ENCODE measurements at regions not wholly inside any gene's neighbourhood (a gene's known extent, or its start where the extent isn't known, plus 50 kb on each side); places are given as distances from the start of the nearest gene placed in this dataset.
A peak's percentile ranks its signal among the peaks of the same experiment; 100 is the strongest.
"Not testable (repeated sequence)": the region's sequence is repeated elsewhere in the genome, so short reads cannot be mapped to it uniquely, and the experiment has no call there.

DNA sequence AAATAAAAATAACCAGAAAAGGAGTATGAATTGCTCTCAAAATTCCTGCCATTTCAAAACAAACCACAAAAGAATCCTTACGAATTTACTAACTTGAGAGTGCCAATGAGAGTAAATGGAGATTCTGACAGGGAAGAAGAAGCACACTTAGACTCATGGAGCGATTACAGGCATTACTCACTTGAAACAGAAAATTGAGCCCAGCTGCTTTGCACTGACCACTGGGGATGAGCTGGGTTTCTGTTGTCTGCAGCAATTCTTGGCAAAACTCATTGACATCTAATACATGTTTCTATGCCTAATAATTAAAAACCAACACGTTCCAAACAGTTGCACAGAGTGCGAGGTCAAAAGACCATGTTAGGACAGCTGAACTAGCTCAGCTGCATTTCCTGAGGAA is 731.6 kb downstream of the DNAH5 start:
- no peak for DNase-seq

DNA sequence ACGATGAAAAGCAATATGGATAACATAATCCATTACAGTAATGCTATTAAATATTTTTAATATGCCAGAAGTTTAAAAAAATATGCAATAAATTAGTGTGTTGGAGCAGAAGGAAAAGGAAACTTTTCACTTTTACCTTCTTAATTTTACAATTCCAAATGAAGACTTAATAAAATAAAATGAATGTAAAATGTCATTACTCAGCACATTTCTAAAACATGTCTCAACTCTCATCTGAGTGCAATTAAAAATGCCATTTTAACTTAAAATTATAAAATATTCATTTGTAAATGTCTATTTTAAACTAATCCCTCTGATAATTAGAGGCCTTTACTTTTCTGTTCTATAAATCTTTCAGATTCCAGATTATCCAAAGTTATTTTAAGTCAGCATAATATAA is 733.4 kb downstream of the DNAH5 start:
- no peak for DNase-seq

DNA sequence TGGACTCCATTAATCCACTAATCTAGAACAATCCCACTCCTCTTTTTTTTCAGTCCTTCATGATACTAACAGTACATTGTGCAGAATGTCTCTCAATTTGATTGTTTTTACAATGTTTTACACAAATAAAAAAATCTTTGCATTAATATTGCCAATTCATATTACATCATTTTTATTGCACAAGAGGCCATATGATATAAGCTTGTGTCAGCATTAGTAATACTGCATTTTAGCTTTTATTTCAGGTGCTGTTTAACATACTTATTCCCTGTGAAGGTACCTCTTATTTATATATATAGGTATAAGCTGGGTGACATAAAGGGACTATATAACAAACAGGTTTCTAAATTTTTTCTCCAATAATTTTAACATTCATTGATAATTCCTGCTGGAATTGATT is 737.4 kb downstream of the DNAH5 start:
- no peak for DNase-seq

DNA sequence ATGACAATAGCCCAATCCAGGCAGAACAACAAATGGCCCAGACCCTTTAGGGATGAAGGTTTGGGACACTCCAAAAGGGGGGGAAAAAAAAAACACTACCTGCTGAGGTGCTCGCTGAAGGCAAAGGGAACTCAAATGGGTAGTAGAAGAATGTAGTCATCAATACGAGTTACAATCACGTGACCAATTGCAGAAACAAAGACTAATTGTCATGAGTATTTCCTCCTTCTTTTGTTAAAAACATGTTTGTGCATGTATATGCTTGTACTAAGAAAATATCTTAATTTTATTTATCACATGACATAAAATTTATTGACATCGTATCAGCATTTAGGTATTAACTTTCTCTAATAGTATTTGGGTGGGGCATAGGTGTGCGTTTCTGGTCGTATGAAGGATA is 743.5 kb downstream of the DNAH5 start:
- no peak for DNase-seq

DNA sequence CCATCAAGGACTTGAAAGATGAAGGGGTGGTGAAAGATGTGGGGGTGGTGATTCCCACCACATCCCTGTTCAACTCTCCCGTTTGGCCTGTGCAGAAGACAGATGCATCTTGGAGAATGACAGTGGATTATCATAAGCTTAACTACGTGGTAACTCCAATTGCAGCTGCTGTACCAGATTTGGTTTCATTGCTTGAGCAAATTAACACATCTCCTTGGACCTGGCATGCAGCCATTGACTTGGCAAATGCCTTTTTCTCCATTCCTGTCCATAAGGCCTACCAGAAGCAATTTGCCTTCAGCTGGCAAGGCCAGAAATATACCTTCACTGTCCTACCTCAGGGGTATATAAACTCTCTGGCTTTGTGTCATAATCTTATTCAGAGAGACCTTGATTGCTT is 746.3 kb downstream of the DNAH5 start:
- DNase-seq: not testable (repeated sequence)

DNA sequence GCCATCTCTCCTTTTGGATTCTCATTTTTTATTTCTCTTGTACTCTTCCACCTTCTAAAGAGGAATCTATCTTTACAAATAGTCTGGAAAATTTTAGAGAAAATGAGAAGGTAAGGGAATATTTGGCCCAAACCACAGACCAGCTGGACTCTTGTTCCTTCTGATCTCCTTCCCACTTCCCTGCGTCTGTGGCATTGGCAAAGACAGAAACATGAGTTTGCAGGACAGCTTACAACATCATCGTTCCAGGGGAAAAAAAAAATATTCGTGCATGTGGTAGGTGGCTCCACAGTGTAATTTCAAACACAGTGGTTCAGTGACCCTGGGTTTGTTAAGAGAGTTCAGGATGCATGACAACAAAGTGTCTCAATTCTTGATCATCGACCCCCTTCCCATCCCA is 755.0 kb downstream of the DNAH5 start:
- DNase-seq: no peak

DNA sequence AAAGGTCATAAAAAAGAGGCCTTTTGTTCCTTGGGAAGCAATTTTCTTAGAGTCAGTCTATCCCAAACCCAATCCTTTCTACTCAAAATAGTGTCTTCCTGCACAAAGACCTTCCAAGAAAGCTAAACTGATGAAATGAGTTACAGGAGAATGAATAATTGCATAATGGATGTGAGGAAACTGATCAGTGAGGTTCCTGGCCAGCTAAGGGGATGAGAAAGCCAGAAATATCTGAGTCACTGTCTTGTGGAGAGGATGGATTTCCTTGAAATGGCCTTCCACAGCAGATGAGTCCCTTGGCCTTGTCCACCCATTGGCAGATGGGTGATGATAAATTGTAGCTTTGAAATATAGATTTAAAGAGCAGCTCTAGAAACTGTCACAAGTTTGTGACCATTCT is 756.1 kb downstream of the DNAH5 start:
- no peak for DNase-seq

DNA sequence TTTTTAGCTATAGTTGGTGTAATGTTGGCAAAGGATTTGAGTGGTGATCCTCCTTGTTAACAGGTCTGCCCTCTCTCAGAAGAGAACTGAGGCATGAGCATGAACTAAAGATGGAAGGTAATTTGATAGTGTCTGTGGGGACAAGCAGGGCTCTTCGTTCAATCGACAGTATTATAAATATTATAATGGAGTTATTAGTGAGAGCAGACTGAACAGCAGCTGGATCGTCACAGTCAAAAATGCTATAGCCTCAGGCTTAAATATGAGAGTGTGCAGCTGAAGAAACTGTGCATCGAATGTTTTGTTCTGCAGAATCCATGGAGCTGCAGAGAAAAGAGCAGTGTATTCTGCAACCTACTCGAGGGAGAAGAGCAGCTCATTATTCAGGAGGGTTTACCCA is 757.3 kb downstream of the DNAH5 start:
- DNase-seq: no peak

DNA sequence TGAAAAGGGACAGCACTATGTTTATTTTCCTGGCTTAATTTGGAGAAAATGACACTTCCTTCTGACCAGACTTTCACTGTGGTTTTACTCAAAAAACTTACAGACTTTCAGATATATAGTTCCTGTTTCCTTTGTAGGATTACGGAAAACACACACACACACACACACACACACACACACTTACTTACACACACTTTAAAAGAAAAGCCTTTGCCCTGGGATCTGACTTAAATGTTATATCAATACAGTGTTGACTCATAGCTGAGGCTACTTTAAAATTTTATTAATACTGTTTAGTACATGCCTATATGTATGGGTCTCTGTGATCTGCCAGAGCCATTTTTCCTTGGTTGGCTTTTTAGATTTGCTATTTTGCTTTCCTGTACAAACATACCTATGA is 758.3 kb downstream of the DNAH5 start:
- DNase-seq: no peak

DNA sequence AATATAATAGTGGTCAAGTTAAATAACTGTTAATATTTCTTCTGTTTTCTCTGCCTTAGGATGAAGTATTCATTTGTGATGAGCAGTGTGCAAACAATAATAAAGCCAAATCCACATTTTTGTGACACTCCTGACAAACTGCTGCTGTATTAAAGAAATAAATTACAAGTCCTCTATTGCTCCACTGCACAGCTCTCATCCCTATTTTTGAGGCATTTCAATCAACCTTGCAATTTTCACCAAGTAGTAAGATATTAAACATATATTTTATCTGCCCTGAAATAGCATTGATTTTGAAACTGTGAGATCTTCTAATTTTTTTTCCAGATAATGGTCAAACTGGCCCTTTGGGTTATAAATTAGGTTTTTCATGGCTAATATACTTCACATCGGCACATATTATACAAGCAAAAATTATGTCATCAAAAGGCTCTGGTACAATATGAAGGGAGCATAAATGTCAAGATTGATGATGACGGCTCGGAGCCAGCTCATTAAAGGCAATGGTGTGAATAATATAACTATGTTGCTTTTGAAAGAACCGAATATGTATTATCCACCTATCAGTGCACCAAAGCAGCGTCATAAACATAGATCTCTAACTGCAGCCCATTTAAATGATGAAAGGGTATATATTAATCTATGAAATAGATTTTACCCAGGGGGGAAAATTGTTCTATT is 764.9 kb downstream of the DNAH5 start:
- DNase-seq: no peak

DNA sequence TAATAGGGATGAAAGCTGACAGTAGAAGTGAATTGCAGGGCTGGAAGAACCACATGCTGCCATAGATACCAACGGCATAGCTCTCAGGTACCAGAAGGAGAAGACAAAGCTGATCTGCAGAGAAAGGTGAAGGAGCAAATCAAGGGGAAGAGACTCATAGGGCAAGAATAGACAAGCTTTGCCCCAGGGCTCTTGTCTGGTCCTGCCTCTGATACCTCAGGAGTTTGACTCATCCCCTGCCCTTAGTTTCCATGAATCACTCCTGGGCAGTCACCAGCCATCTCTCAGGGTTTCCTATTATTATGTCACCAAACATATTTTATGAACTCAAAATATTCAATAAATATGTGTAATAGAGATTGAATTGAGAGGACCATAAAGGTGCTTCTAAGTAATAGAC is 800.9 kb downstream of the DNAH5 start:
- peak; percentile 55 for DNase-seq

DNA sequence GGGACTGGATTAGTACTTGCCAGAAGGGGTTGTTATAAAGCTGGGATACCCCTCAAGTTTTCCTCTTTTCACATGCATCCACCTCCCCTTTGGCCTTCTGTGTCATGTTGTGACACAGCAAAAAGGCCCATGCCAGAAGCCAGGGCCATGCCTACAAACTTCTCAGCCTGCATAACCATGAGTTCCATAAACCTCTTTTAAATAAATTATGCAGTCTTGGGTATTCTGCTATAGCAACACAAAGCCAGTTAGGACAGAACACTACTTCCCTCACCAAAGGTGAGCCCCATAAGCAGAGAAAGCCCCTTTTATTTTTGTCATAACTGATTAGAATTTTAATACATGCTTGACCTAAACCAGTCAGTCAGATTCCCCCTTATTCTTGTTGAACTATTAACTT is 801.3 kb downstream of the DNAH5 start:
- DNase-seq: no peak

DNA sequence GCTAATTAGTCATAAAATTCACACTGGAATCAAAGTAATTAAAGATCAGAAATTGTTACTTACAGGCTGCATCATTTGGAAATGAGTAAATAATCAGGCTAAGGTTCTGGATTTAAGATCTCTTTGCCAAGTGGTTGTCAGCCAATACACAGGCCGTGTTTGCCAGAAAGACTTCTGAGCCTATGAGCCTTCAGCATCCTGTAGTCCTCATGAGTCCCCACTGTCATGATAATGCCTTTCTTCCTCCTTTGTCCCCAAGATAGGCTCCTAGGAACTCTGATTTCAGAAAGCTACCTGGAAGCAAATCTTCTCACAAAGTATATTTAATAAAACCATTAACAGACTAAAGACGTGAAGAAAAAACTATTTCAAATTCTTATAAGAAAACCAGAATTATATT is 810.5 kb downstream of the DNAH5 start:
- no peak for DNase-seq

DNA sequence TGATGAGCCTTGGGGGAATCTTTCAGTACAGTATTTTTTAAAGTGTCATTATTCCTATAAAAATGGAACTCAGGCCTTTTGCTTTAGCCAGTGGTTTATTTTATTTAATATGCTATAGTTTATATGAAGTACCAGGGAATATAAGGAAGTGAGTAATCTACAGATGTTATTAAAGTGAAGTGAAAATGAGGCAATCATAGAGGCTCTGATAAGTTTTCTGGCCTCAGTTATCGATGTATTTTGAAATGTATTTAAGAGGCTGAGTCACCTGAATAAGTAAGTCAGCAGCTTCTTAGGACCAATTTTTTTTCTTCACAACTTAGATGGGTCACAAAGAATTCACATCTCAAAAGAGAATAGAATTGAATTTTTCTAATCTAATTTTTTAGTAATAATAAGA is 829.0 kb downstream of the DNAH5 start:
- DNase-seq: no peak

DNA sequence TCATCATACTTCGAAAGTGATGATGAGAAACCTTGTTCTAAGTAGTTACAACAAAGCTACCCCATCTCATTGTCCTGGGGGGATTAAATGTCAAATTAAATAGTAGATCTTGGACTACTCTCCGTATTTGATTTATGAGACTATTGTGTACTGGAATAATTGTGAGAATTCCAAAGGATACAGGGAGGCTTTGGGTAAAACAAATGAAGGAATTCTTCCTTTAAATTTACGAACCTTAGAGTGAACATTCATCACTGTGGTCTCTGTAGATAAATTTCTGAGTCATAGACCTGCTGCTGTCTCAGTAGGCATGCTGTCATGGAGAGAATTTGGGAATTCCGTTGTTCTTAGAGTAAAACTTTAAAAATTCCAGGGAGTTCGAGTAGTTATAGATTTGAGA is 836.2 kb downstream of the DNAH5 start:
- no peak for DNase-seq

DNA sequence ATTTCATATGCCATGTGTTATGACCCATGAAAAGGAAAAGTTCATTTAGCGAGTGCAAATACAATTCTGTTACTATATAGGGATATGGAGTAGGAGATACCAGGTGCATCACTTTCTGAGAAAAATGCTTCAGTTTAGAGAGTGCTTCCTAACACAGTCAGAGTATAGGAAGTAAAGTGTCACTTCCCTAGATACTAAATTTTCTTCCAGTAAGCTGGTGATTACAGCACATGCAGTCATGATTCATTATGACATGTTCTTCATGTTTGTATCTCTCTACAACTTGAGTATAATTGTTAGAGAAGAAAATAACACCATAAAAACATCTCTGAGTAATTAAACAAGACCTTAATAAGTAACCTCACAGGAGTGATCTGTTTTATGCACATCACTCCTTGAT is 837.0 kb downstream of the DNAH5 start:
- DNase-seq: no peak

DNA sequence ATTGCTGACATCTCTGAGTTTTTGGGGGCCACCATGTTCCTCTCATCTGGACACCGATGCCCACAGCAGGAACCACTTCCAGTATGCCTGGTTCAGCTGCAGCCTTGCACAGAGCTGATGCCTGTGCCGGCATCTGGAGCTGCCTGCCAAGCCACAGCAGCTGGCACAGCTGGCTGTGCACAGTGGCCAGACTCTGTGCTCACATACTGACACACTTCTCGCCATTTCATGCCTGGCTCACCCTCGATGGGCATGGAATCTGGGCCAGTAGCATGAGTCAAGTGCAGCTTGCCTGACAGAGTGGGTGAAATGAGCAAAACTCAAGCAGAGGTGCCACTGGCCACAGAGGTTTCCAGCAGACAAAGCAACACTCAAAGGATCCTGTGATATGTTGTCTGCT is 863.4 kb downstream of the DNAH5 start:
- no peak for DNase-seq

DNA sequence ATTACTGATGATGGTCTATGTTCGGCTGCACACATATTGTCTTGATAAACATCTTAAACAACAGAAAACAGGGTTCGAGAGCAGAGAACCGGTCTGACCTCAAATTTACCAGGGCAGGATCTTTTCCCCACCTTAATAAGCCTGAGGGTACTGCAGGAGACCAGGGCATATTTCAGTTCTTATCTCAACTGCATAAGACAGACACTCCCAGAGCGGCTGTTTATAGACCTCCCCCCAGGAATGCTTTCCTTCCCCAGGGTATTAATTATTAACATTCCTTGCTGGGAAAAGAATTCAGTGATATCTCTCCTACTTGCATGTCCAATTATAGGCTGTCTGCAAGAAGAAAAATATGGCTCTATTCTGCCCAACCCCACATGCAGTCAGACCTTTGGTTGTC is 871.6 kb downstream of the DNAH5 start:
- not testable (repeated sequence) for DNase-seq

DNA sequence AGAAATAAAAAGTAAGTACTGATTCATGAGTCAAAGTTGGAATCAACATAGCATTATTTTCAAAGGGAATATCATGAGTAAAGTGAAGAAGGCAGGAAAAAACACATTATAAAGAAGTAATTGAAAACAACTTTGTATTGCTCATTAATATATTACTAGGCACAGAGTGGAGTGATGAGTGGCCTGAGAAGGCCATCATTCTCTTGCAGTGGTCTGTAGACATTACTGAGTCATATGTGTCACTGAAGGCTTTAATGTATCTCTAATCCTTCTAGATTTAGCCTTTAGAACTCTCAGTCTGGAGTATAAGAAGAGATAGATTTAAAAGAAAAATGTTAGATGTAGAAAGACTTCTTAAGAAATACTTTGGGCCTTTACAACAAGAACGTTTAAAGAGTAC is 881.4 kb downstream of the DNAH5 start:
- no peak for DNase-seq

DNA sequence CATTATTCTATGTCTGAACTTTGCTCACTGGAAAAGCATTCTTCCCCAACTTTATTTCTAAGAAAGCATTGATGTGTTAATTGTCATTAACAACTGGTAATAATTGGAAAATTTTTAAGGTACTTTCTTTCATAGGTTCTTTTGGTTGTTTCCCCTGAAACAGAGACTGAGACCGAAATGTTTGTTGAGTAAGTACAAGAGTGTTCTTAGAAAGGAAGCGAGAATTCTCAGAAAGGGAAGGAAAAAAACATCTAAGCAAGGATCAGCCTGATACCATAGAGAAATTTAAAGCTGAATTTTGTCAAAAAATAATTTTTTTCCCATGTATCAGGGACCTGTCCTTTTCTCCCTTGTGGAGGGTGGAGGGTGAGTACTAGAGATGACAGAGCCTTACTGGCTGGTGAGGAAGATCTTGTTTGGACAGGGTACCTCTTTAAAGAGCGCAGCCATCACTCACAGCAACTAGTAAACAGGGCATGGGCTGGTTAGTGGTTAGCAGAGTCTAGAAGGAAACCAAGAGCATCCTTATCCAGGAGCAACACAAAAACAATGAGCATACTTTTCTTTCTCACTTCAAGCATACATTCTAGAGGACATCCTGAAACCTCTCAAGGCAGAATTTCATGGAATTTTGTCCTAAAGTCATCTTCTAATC is 898.5 kb downstream of the DNAH5 start:
- DNase-seq: no peak

DNA sequence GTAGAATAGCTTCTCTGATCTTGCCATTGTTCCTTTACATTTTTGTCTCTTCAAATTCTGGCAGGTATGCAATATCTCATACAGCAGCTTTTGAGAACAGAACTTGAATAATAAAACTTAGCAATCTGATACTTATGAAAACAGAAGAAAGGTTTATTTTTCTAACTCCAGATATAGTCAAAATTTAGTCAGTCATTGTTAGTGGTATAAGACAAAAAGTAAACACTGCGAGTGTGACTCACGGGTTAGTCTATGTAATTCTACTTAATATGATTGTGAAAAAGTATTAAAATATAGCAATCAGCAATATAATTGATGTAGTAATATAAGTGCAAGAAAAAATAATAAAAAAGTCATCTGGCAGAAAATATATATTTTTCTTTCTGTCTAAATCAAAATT is 910.4 kb downstream of the DNAH5 start:
- no peak for DNase-seq

DNA sequence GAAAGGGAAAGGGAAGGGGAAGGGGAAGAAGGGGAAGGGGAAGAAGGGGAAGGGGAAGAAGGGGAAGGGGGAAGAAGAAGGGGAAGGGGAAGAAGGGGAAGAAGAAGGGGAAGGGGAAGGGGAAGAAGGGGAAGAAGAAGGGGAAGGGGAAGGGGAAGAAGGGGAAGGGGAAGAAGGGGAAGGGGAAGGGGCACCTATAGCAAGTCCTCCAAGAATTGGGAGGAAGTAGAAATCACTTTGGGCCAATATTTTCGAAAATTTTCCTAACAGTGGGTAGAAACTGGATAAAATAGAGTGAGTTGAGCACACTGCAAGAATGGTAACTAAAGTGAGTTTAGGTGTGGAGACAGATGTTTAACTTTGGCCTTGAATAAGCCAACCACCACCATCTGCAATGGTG is 915.3 kb downstream of the DNAH5 start:
- no peak for DNase-seq

DNA sequence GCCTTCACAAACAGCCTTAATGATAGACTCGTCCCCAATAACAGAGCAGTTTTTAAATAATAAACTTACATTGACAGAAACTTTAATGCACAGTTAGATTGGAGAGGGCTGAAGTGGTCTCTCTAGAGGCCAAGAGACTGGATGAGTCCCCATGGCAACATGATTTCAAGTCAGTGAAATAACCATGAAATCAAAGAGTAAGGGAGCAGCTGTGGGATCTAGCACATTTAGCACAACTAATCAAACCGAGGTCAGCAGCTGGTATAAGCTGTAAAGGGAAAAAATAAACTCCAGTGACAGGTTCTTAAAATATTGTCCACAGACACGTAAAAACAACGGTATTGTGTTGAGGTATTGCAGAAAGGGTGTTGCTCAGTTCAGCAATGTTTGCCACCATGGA is 916.6 kb downstream of the DNAH5 start:
- no peak for DNase-seq

DNA sequence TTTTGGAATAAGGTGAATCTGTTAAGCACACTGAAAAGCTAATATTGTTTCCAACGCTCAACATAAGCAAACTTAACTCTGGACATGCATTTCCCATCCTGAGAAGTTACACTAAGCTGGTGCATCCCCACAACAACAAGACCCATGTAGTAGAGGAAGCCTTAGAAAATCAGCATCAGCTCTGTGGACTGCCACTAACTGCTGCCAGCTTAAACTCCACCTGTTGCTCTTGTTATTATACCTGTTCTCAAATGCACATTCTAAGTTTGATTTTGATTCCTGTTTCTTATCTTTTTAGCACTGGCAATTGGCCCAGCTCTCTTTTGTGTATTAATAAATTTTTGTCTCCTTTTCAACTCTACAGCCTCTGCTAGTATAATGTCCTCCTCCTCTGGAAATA is 924.8 kb downstream of the DNAH5 start:
- no peak for DNase-seq

DNA sequence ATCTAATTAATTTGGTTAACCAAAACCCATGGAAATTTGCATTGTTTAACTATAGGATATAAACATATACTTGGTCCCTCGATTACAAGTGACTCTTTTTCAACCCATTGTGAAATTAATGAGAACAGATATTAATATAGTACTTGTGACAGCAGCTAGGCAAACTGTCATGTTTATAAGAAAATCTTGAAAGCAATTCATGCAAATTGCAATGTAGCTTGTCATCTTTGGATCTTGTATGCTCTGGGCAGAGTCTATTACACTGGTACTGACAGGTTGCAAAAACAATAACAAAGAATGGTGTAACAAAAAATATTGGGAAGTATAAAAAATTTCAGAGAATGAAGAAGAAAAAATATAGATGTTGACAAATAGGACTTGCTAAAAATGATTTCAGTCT is 941.0 kb downstream of the DNAH5 start:
- DNase-seq: no peak

Measured in islet precursor cell (in vitro differentiated cells).